Activated CD4-positive, alpha-beta T cell treated with anti-CD3 and anti-CD28 coated beads, Interleukin-2, amount 10 ng/mL, durations not matched to agents 24 days and 14 days (primary cell): ENCODE measurements at regions not wholly inside any gene's neighbourhood (a gene's known extent, or its start where the extent isn't known, plus 50 kb on each side); places are given as distances from the start of the nearest gene placed in this dataset.

Source experiments
- DNase-seq: peaks from one replicate; pipeline ENCODE4 v3.0.0; 2022
- H3K27ac Mint-ChIP-seq: one replicate; pipeline ENCODE4 v1.8.0; 2022; ENCODE audit warnings: mild to moderate bottlenecking, mixed read lengths
- H3K27me3 Mint-ChIP-seq: one replicate; pipeline ENCODE4 v1.8.0; 2022; ENCODE audit warnings: mixed read lengths
- H3K36me3 Mint-ChIP-seq: one replicate; pipeline ENCODE4 v1.8.0; 2022; ENCODE audit warnings: low read depth, mild to moderate bottlenecking, mixed read lengths
- H3K4me1 Mint-ChIP-seq: one replicate; pipeline ENCODE4 v1.8.0; 2021; ENCODE audit warnings: mixed read lengths
- H3K4me3 Mint-ChIP-seq: one replicate; pipeline ENCODE4 v1.8.0; 2022; ENCODE audit warnings: mild to moderate bottlenecking, moderate library complexity, mixed read lengths
- H3K9me3 Mint-ChIP-seq: one replicate; pipeline ENCODE4 v1.8.0; 2021; ENCODE audit warnings: mixed read lengths
- intact Hi-C: fragments of 100-400 bp; cut with micrococcal nuclease; formaldehyde crosslinking; loops from one replicate; pipeline ENCODE4 v1.15.1; 2023

DNA sequence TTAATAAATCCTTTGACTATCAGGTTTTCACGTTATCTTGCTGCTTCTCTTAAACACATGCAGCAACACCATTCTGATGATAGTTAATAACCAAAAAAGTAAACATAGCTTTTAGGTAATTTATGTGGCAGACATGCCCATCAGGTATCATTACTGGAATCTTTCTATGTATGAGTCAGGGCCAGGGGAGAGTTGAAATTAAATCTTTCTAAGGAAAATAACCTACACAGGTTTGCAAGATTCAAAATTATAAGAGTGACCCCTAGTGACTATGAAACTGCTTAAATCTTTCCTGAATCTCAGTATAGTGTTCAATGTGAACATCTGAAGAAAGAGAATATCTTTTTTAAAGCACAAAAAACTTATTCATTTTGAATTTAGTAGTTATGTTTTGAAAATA lies 666.6 kb downstream of the CDH11 start:
- DNase-seq, result no peak
- Mint-ChIP-seq H3K4me1 (no peaks in the 10 kb centered on the region), H3K4me3 (no peak overlapping the region), H3K9me3 (peaks cover 3% of the 10 kb centered on the region), H3K27ac (no peak overlapping the region), H3K27me3 (no peaks in the 10 kb centered on the region), H3K36me3 (no peaks in the 10 kb centered on the region)
- intact Hi-C loops, result no loop called here

DNA sequence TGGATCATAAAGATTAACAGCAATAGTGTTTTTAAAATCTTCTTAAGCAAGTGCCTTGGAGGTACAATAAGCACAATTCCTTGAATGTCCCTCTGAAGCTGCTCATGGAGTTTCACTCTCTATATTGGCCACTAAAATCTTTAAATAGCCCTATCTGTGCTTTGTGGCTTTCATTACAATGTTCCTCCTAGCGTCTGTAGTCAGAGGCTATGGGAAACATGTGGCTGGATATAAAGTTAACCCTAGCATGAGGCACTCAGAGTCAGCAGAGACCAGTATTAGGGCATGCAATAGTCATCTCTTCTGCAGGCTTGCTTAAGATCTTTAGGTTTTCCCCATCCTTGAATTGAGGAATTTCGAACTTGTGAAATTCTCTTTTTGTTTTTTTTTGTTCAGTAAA lies 668.2 kb downstream of the CDH11 start:
- Mint-ChIP-seq H3K27ac (no peak overlapping the region), H3K9me3 (peaks cover 3% of the 10 kb centered on the region), H3K27me3 (no peaks in the 10 kb centered on the region), H3K36me3 (no peaks in the 10 kb centered on the region), H3K4me3 (no peak overlapping the region), H3K4me1 (no peaks in the 10 kb centered on the region)
- intact Hi-C loops, result no loop called here
- no peak for DNase-seq

DNA sequence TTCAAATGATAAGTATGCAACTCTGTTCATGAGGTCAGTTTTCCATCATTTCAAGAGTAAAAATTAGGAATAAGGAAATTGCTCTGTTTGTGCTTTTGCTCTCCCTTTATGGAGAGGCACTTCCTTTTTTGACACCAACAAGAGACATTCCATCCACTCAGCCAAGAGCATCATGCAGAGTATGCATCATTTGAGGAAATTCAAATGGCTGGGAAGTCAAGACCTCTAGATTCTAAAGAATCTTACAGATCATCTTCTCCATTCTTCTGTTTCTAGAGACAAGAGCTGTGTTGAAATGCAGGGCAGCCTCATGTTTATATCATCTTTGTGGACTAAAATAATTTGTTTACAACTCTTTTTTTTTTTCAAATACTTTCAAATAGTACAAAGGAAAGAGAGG lies 669.4 kb downstream of the CDH11 start:
- no peak overlapping the region for H3K27ac Mint-ChIP-seq
- H3K4me3 Mint-ChIP-seq, result no peak overlapping the region
- H3K27me3 Mint-ChIP-seq, result no peaks in the 10 kb centered on the region
- H3K4me1 Mint-ChIP-seq, result no peaks in the 10 kb centered on the region
- peaks cover 11% of the 10 kb centered on the region for H3K9me3 Mint-ChIP-seq
- DNase-seq, result no peak
- intact Hi-C loops, result no loop called here
- H3K36me3 Mint-ChIP-seq, result no peaks in the 10 kb centered on the region

DNA sequence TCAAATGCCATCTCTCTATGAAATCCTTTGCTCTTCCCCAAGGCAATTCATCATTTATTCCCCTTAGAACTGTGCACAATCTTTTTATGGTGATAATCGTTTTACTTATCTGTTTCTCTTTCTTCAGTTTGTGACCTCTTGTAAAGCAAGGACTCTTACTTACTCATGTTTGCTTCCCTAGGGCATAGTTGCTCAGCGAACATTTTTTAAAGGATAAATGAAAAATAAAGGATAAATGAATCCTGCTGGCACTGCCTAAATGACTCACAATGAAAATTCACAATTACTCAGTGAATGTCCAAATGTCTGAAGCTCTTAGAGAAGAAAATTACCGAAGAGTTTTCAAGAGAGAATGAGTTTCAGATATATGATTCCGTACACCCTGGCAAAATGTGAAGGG lies 671.7 kb downstream of the CDH11 start:
- Mint-ChIP-seq H3K36me3 (no peaks in the 10 kb centered on the region), H3K4me3 (no peak overlapping the region), H3K4me1 (no peaks in the 10 kb centered on the region), H3K9me3 (peaks cover 10% of the 10 kb centered on the region), H3K27me3 (no peaks in the 10 kb centered on the region), H3K27ac (no peak overlapping the region)
- no peak for DNase-seq
- intact Hi-C loops, result no loop called here

DNA sequence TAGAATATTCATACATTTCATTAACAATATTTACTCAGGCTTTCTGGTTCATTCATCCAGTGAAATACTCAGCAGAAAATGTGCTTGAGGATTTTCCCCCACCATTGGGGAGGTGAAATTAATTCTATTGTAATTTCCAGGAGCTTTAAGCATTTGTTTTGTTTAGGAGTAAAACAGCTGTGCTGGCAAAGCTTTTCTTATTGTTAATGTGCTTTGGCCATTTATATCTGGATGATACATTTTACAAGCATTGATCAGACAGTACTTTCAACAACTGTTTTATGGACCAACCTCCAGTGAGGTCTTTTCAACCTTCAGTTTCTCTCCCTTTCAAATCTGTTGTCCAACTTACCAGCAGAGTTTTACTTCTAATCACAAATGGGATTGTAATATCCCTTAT lies 672.4 kb downstream of the CDH11 start:
- H3K4me3 Mint-ChIP-seq, result no peak overlapping the region
- no peaks in the 10 kb centered on the region for H3K4me1 Mint-ChIP-seq
- no peaks in the 10 kb centered on the region for H3K27me3 Mint-ChIP-seq
- peaks cover 10% of the 10 kb centered on the region for H3K9me3 Mint-ChIP-seq
- no peaks in the 10 kb centered on the region for H3K36me3 Mint-ChIP-seq
- DNase-seq, result no peak
- intact Hi-C loops, result no loop called here
- no peak overlapping the region for H3K27ac Mint-ChIP-seq

DNA sequence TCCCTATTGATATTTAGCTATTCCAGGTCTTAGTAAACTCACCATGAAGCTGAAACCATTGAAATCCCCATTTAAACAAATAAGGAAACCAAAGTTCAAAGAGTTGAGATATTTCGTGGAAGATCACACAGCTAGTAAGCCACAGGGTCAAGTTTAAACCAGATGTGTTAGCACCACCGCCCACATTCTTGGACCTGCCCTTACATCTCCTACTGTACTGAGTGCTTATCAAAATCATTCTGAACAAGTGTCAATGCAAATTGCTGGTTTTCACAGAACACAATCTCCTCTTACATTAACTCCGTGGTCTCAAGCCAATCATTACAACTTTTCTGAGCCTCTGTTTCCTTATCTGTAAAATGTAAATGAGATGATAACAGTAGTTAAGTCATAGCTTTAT lies 676.2 kb downstream of the CDH11 start:
- H3K4me3 Mint-ChIP-seq, result no peak overlapping the region
- H3K36me3 Mint-ChIP-seq, result no peaks in the 10 kb centered on the region
- H3K4me1 Mint-ChIP-seq, result no peaks in the 10 kb centered on the region
- no peak overlapping the region for H3K27ac Mint-ChIP-seq
- intact Hi-C loops, result no loop called here
- no peak for DNase-seq
- H3K27me3 Mint-ChIP-seq, result no peaks in the 10 kb centered on the region
- peaks cover 13% of the 10 kb centered on the region for H3K9me3 Mint-ChIP-seq

DNA sequence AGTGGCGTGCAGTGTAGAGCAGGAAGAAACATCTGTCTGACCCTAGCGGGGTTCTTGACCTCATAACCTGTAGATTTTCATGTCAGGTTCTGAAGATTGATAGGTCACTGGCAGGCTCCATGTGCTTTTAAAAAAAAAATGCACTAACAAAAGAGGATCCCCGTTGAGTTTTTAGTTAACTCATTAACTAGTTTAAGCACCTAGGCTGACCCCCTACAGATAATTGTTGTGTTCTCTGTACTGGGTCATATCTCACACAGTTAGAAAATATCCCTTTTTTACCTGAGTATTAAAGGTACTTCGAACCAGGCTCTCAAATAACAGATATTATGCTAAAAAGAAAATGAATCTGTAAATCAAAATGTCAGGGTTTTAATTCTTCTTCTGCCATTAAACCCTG lies 676.6 kb downstream of the CDH11 start:
- no peak for DNase-seq
- H3K27me3 Mint-ChIP-seq, result no peaks in the 10 kb centered on the region
- H3K4me3 Mint-ChIP-seq, result no peak overlapping the region
- H3K4me1 Mint-ChIP-seq, result no peaks in the 10 kb centered on the region
- intact Hi-C loops, result no loop called here
- no peak overlapping the region for H3K27ac Mint-ChIP-seq
- peaks cover 13% of the 10 kb centered on the region for H3K9me3 Mint-ChIP-seq
- no peaks in the 10 kb centered on the region for H3K36me3 Mint-ChIP-seq

DNA sequence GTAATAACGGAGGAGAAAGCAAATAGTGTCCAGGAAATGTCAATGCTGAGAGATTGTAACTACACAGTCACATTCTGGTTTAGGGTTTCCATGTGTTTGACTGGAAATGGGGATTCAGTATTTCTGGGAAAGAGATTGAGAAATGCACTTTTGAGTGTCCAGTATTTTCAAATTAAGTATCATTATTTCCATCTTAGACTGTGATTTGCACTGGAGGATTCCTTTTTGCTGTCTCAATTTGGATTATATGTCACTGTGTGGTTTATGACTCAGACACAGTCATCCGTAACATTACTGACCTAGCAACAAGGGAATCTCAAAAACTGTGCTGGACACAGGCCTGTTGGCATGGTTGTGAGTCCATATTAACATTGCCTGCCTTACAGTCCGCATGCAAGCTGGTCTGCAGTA lies 681.4 kb downstream of the CDH11 start:
- no peaks in the 10 kb centered on the region for H3K4me1 Mint-ChIP-seq

DNA sequence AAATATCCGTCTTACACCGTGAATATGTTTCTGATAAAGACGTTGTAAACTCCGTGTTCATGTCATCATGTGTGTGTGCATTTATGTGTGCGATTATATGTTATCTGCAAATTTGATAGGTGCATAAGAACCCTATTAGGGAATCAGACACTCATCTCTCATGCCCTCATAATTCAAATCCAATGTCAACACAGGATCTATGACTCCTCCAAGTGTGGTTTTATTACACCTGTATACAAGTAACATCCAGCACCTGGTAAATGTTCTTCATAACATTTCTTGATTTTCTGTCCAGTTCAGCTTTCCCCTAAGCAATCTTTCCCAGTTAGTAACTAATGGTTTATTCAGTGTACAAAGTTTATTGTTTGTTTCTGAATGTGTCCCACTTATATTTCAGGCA lies 681.9 kb downstream of the CDH11 start:
- intact Hi-C loops, result no loop called here
- Mint-ChIP-seq H3K4me3 (no peak overlapping the region), H3K27ac (no peak overlapping the region), H3K9me3 (peaks cover 3% of the 10 kb centered on the region), H3K27me3 (no peaks in the 10 kb centered on the region), H3K36me3 (no peaks in the 10 kb centered on the region), H3K4me1 (no peaks in the 10 kb centered on the region)
- DNase-seq, result no peak

More for the DNA sequence above, 681.4 kb downstream of the CDH11 start:
- Mint-ChIP-seq H3K36me3 (no peaks in the 10 kb centered on the region), H3K9me3 (peaks cover 3% of the 10 kb centered on the region), H3K4me3 (no peak overlapping the region), H3K27me3 (no peaks in the 10 kb centered on the region), H3K27ac (no peak overlapping the region)
- intact Hi-C loops, result no loop called here
- no peak for DNase-seq

DNA sequence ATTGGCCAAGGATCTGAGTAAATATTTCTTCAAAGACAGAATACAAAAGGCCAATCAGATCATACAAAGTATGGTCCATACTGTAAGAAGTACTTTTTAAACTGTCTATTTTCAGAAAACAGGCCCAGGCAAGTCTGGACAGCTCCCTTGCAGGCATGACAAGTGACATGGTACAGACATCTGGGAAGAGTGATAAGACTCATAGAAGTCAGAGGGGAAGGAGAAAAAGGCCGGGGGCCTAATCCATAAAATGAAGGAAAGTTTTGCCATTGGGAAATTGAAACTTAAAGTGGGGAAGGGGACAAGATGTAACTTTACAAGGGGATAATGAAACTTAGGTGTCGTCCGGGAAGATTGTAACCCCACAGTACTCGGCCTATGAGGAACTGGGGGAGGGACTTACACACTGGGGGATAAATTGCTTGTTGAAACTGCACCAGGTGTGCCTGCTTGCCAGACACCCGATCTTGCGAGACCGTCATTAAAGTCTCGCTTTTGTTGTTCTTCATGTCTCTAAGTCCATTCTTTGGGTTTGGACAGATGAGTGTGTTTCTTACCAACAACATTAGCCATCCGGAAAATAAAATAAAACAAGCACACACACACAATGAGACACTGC lies 684.0 kb downstream of the CDH11 start:
- intact Hi-C loops, result no loop called here
- no peak overlapping the region for H3K4me3 Mint-ChIP-seq

DNA sequence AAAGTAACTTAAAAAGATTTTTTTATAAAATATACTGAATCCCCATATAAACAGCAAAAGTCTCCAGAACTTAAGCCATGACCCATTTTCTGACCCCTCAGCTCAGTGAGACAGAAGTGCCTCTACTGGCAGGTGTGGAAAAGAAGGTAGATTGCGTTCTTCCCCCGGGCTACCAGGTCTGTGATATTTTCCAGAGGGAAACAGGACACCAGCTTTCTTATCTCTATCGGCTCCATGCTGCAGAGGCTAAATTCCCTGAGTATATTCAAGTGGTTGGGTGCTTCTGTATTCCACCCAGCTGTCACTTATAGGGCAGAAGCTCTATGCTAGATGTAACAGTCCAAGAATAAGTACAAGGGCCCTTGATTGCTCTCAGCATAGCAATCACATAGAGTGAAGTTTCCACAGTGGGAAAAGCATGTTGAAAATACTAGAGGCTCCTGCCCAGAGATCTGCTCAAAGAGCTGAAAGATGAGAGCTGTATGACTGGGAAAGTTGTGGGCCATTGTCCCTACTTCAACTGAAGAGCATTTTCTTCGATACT lies 687.3 kb downstream of the CDH11 start:
- Mint-ChIP-seq H3K9me3 (peaks cover 4% of the 10 kb centered on the region), H3K27me3 (no peaks in the 10 kb centered on the region), H3K27ac (no peak overlapping the region), H3K36me3 (no peaks in the 10 kb centered on the region), H3K4me1 (no peaks in the 10 kb centered on the region), H3K4me3 (no peak overlapping the region)
- no peak for DNase-seq
- intact Hi-C loops, result no loop called here

More for the DNA sequence above, 684.0 kb downstream of the CDH11 start:
- Mint-ChIP-seq H3K27me3 (no peaks in the 10 kb centered on the region), H3K36me3 (no peaks in the 10 kb centered on the region), H3K9me3 (peaks cover 4% of the 10 kb centered on the region), H3K27ac (no peak overlapping the region), H3K4me1 (no peaks in the 10 kb centered on the region)
- no peak for DNase-seq

DNA sequence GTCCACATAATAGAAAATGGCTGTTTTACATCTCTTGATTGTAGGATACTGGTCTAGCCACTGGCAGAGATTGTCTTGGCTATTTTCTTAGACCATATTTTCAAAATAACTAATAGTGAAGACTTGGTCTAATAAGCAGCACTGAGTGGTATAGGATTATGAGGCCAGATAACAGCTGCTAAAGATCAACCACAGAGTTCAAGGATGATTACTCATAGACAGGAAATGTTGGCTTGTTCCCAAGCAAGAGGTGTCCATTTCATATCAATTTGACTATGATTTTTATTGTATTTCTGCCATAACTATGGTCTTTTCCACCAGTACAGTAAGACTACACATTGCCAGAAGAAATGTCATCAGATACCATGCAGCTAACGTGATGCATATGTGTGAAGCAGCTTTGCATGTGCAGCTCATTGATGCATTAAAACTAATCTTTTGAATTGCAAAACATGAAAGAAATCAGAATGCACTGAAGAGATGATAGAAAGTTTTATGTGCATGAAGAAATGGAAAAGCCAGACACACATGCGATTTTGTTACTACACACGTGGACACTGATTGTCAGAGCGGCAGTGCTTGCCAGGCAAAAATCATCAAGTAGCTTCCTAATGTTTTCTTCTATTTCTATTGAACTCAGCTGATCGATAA lies 693.3 kb downstream of the CDH11 start:
- no peaks in the 10 kb centered on the region for H3K36me3 Mint-ChIP-seq
- intact Hi-C loops, result no loop called here
- H3K4me1 Mint-ChIP-seq, result no peaks in the 10 kb centered on the region
- H3K9me3 Mint-ChIP-seq, result peaks cover 4% of the 10 kb centered on the region
- DNase-seq, result no peak
- no peak overlapping the region for H3K4me3 Mint-ChIP-seq
- H3K27me3 Mint-ChIP-seq, result no peaks in the 10 kb centered on the region
- H3K27ac Mint-ChIP-seq, result no peak overlapping the region

DNA sequence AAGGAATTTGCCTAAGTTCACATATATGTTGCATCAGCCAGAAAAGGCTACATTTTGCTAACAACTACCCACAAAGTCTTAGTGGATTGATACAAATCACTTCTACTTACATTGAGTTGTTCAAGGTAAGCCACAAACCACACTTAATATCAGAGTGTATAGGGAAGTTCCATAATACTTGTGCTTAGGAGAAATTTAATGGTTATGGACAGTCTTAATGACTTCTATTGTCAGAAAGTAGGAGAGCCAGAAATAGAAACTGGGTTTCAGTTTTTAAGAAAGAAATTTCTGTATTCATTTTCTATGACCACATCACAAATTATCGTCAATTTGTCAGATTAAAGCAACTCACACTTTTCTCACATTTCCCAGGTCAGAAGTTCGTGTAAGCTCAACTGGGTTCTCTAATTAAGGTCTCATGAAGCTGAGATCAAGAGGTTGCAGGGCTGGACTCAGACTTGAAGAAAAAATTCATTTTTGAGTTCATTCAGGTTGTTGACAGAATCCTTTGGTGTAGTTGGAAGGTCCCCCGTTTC lies 695.7 kb downstream of the CDH11 start:
- Mint-ChIP-seq H3K27me3 (no peaks in the 10 kb centered on the region), H3K27ac (no peak overlapping the region), H3K36me3 (no peaks in the 10 kb centered on the region), H3K4me3 (no peak overlapping the region), H3K9me3 (peaks cover 4% of the 10 kb centered on the region), H3K4me1 (no peaks in the 10 kb centered on the region)
- DNase-seq, result no peak
- intact Hi-C loops, result no loop called here

DNA sequence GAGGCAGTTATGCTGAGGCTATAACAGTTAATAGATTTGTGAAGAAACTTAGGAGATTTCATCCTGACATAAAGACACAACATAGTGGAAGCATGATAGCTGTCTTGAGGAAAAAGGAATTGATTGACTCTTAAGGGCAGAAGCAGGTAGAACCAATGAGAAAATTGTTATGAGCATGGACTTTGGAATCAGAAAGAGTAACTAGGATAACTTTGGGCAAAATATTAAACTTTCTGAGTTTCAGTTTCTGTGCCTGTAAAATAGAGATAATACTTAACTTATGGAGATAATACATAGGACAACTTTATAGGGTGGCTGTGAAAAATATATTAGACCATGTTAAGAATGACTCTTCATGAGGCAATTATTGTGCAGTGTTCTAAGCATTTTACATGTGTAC lies 696.5 kb downstream of the CDH11 start:
- H3K4me3 Mint-ChIP-seq, result no peak overlapping the region
- peaks cover 5% of the 10 kb centered on the region for H3K9me3 Mint-ChIP-seq
- H3K36me3 Mint-ChIP-seq, result no peaks in the 10 kb centered on the region
- no peaks in the 10 kb centered on the region for H3K27me3 Mint-ChIP-seq
- no peak for DNase-seq
- no peaks in the 10 kb centered on the region for H3K4me1 Mint-ChIP-seq
- no peak overlapping the region for H3K27ac Mint-ChIP-seq
- intact Hi-C loops, result no loop called here
